ENCODE measurements at regions not wholly inside any gene's neighbourhood (a gene's known extent, or its start where the extent isn't known, plus 50 kb on each side); places are given as distances from the start of the nearest gene placed in this dataset.

DNA sequence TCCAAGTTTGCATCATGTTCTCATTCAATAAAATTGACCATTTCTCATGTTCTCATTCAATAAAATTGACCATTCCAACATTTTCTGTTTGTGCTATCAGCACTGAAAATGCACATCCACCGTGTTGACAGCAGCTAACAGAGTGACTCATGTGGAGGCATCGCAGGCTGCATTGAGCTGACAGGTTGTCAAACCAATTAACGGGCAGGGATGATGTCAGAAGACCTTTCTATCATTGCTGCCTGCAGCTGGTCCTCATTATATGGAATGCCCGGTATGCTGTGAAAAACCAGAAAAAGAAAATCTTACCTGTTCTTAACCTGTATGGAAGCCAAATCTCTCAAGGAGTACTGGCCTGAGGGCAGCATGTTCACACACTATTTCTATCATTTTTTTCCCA, 202.0 kb downstream of the SMIM20 start:
- peaks cover 3% of the 10 kb centered on the region for H3K4me1 Mint-ChIP-seq
- H3K27ac Mint-ChIP-seq: no peak overlapping the region
- peaks cover 5% of the 10 kb centered on the region for H3K9me3 ChIP-seq (ENCODE audit: control insufficient read depth, low read length, poor library complexity, severe bottlenecking)
- DNase-seq (no peak), ATAC-seq (no peak)
- no peaks in the 10 kb centered on the region for H3K27me3 Mint-ChIP-seq
- H3K36me3 Mint-ChIP-seq (ENCODE audit: low read depth): no peaks in the 10 kb centered on the region
- no peak overlapping the region for H3K4me3 Mint-ChIP-seq

DNA sequence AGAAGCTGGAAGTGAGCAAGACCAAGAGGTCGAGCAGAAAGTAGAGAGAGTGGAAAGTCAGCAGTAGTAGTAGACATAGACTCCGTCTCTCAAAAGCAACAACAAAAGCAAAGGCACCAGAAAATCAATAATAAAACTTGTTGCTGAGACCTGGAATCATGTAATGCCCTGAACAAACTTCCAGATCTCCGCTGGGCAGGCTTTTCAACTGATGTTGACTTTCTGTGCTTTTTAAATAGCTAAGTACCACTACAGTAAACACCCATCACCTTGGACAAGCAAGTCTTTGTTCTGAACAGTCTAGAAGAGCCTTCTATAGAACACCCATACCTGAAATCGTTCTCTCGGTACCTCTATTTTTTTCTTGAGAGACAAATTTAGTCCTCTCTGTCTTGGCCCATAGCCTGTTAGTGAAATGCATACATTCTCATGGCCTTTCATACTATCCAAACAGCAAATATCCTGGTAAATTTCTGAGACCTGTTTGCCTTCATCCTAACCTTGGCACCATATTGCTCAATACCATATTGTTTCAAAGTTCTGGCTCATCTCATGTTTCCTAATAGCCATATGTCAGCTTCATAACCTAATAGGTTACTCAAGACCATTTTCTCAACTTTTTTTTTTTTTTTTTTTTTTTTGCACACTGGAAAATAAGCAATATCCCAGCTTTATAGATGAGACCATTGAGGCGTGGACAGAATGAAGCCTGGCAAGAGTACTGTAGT, 200.6 kb upstream of the RBPJ start:
- H3K36me3 Mint-ChIP-seq (ENCODE audit: low read depth): no peaks in the 10 kb centered on the region
- peaks cover 3% of the 10 kb centered on the region for H3K4me1 Mint-ChIP-seq
- ATAC-seq: no peak
- no peak overlapping the region for H3K4me3 Mint-ChIP-seq
- no peak for DNase-seq
- no peaks in the 10 kb centered on the region for H3K27me3 Mint-ChIP-seq
- no peak overlapping the region for H3K27ac Mint-ChIP-seq
- H3K9me3 ChIP-seq (ENCODE audit: control insufficient read depth, low read length, poor library complexity, severe bottlenecking): no peaks in the 10 kb centered on the region

GRCh38 chr4:26122690-26123089, 198.1 kb upstream of the RBPJ start:
- no peaks in the 10 kb centered on the region for H3K9me3 ChIP-seq (ENCODE audit: control insufficient read depth, low read length, poor library complexity, severe bottlenecking)
- DNase-seq: no peak
- H3K4me1 Mint-ChIP-seq: peaks cover 6% of the 10 kb centered on the region
- no peaks in the 10 kb centered on the region for H3K36me3 Mint-ChIP-seq (ENCODE audit: low read depth)
- H3K27me3 Mint-ChIP-seq: no peaks in the 10 kb centered on the region
- ATAC-seq: no peak
- H3K27ac Mint-ChIP-seq: no peak overlapping the region
- no peak overlapping the region for H3K4me3 Mint-ChIP-seq

DNA sequence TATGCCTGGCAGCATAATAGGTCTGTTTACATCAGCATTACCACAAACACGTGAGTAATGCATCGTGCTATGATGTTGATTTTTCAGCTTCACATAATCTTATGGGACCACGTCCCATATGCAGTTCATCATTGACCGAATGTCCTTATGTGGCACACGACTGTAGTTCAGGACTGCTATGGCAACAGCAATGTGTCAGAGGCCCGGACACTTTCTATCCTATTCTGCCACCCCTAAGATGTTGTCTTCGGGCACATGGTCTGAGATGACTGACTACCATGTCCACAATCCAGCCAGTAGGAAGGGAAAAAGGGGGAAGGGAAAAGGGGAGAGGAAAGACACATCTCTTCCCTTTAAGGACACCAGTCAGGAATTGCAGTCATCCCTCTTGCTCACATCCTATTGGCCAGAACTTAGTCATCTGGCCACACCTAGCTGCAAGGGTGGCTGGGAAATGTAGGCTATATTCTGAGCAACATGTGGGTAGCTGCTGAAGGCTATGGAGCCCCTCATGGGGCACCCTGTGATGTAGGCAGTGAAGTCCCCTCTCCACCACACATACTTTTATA, 196.0 kb upstream of the RBPJ start:
- no peaks in the 10 kb centered on the region for H3K9me3 ChIP-seq (ENCODE audit: control insufficient read depth, low read length, poor library complexity, severe bottlenecking)
- H3K4me1 Mint-ChIP-seq: peaks cover 6% of the 10 kb centered on the region

GRCh38 chr4:26126143-26126718, 194.6 kb upstream of the RBPJ start:
- no peaks in the 10 kb centered on the region for H3K9me3 ChIP-seq (ENCODE audit: control insufficient read depth, low read length, poor library complexity, severe bottlenecking)
- Mint-ChIP-seq H3K4me1 (peaks cover 11% of the 10 kb centered on the region), H3K4me3 (no peak overlapping the region), H3K27ac (peak overlapping the region; percentile 37), H3K36me3 (ENCODE audit: low read depth) (peaks cover 2% of the 10 kb centered on the region), H3K27me3 (no peaks in the 10 kb centered on the region)
- peak; percentile 19 for ATAC-seq
- DNase-seq: no peak

More for the DNA sequence above, 196.0 kb upstream of the RBPJ start:
- no peak overlapping the region for H3K27ac Mint-ChIP-seq
- no peak for DNase-seq
- H3K27me3 Mint-ChIP-seq: no peaks in the 10 kb centered on the region
- H3K36me3 Mint-ChIP-seq (ENCODE audit: low read depth): peaks cover 2% of the 10 kb centered on the region
- no peak for ATAC-seq
- H3K4me3 Mint-ChIP-seq: no peak overlapping the region

DNA sequence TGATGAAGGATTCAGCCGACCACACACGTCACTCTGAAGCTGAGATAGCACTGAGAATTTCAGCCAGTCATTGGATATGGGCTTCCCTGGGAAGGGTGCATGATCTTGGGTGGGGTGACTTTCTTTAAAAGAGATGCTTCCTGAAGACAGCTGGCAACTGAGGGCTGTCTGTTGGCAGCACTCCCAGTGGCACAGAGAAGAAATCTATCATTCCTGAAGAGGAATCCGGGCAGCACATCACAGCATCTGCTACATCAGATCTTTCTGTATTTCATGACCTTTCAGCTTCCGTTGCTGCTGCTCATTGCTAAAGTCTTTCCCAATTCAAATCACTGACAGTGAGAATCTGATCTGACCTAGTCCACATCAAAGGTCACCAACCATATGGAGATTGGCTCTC, 193.8 kb upstream of the RBPJ start:
- Mint-ChIP-seq H3K4me3 (no peak overlapping the region), H3K27ac (peak overlapping the region; percentile 37), H3K36me3 (ENCODE audit: low read depth) (peaks cover 2% of the 10 kb centered on the region), H3K27me3 (no peaks in the 10 kb centered on the region), H3K4me1 (peaks cover 14% of the 10 kb centered on the region)
- H3K9me3 ChIP-seq (ENCODE audit: control insufficient read depth, low read length, poor library complexity, severe bottlenecking): no peaks in the 10 kb centered on the region
- ATAC-seq: no peak
- DNase-seq: no peak

DNA sequence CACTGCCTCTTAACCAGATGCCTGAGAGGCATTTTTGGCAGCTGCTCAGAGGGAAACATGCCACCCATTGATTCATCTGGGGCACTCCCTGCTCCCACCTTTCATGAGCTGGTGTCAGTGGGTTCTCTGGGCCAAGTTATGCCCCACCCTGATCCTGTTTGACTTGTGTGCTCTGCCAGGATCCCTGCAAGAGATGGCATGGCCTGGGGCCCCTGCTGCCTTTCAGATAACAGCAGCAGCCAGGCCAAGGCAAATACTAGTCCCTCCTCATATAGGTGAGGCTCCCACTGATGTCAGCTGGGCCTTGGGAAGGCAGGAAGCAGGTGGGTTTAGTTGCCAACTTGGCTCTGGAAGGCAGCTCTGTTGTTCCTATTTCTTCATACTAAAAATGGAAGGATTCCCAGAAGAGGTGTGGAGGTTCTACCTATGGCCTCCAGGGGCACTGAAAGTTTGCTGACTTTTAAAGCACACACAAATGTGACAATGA, 192.9 kb upstream of the RBPJ start:
- peak overlapping the region; percentile 37 for H3K27ac Mint-ChIP-seq
- DNase-seq (no peak), ATAC-seq (no peak)
- no peak overlapping the region for H3K4me3 Mint-ChIP-seq
- H3K9me3 ChIP-seq (ENCODE audit: control insufficient read depth, low read length, poor library complexity, severe bottlenecking): no peaks in the 10 kb centered on the region
- no peaks in the 10 kb centered on the region for H3K27me3 Mint-ChIP-seq
- peaks cover 2% of the 10 kb centered on the region for H3K36me3 Mint-ChIP-seq (ENCODE audit: low read depth)
- peaks cover 21% of the 10 kb centered on the region for H3K4me1 Mint-ChIP-seq

GRCh38 chr4:26130173-26130572, 190.6 kb upstream of the RBPJ start:
- Mint-ChIP-seq H3K27ac (peak overlapping the region; percentile 87), H3K36me3 (ENCODE audit: low read depth) (peaks cover 2% of the 10 kb centered on the region), H3K4me3 (no peak overlapping the region), H3K27me3 (no peaks in the 10 kb centered on the region), H3K4me1 (peaks cover 26% of the 10 kb centered on the region)
- DNase-seq: no peak
- ATAC-seq: no peak
- no peaks in the 10 kb centered on the region for H3K9me3 ChIP-seq (ENCODE audit: control insufficient read depth, low read length, poor library complexity, severe bottlenecking)

GRCh38 chr4:26130841-26131432, 189.9 kb upstream of the RBPJ start:
- H3K4me1 Mint-ChIP-seq: peaks cover 26% of the 10 kb centered on the region
- DNase-seq (peak; percentile 16 to 49 (median 30)), ATAC-seq (peak; percentile 83)
- H3K27ac Mint-ChIP-seq: peak overlapping the region; percentile 87
- no peaks in the 10 kb centered on the region for H3K27me3 Mint-ChIP-seq
- no peaks in the 10 kb centered on the region for H3K9me3 ChIP-seq (ENCODE audit: control insufficient read depth, low read length, poor library complexity, severe bottlenecking)
- peak overlapping the region; percentile 72 for H3K4me3 Mint-ChIP-seq
- H3K36me3 Mint-ChIP-seq (ENCODE audit: low read depth): peaks cover 2% of the 10 kb centered on the region

DNA sequence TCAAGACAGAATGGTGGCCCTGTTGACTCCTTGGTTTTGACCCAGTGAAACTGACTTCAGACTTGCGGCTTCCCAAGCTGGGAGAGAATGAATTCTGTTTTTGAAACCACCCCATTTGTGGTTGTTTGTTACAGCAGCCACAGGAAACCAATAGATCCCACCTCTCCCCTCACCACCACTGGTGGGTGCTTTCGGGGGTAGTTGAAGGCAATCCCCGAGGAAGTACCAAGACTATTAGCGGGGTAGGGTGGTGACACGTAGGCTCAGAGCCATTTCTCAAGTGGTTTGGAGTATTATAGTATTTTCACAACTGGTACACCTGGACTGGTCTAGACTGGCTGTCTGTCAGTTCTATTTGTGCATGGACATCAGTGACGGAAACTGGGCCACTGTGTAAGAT, 189.1 kb upstream of the RBPJ start:
- peaks cover 23% of the 10 kb centered on the region for H3K4me1 Mint-ChIP-seq
- H3K9me3 ChIP-seq (ENCODE audit: control insufficient read depth, low read length, poor library complexity, severe bottlenecking): no peaks in the 10 kb centered on the region
- H3K27me3 Mint-ChIP-seq: no peaks in the 10 kb centered on the region
- peak; percentile 25 to 55 (median 42) for DNase-seq
- peaks cover 2% of the 10 kb centered on the region for H3K36me3 Mint-ChIP-seq (ENCODE audit: low read depth)
- H3K27ac Mint-ChIP-seq: peak overlapping the region; percentile 87
- H3K4me3 Mint-ChIP-seq: peak overlapping the region; percentile 72
- peak; percentile 78 for ATAC-seq

DNA sequence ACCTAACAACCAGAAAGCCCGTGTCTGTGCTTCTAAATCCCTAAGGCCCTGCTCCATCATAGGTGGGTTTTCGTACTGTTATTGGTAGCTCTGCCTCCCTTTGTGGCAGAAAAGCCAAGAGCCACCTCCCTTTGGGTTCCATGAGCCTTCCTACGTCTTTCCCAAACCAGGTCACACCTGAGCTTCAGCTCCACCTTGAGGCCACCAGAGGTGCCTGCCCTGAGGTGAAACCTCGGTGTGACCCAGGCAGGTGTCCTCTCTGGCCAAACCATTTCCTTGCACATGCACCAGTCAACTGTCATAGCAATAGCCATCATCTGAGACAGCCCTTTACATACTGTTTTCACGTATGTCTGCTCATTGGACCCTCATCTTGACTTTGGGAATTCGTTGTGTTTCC, 188.0 kb upstream of the RBPJ start:
- H3K27me3 Mint-ChIP-seq: no peaks in the 10 kb centered on the region
- peaks cover 2% of the 10 kb centered on the region for H3K36me3 Mint-ChIP-seq (ENCODE audit: low read depth)
- peak overlapping the region; percentile 87 for H3K27ac Mint-ChIP-seq
- peak overlapping the region; percentile 37 for H3K4me3 Mint-ChIP-seq
- no peaks in the 10 kb centered on the region for H3K9me3 ChIP-seq (ENCODE audit: control insufficient read depth, low read length, poor library complexity, severe bottlenecking)
- ATAC-seq: no peak
- H3K4me1 Mint-ChIP-seq: peaks cover 23% of the 10 kb centered on the region
- DNase-seq: no peak

GRCh38 chr4:26133840-26134239, 187.0 kb upstream of the RBPJ start:
- H3K27ac Mint-ChIP-seq: peak overlapping the region; percentile 87
- no peak for DNase-seq
- no peak for ATAC-seq
- no peaks in the 10 kb centered on the region for H3K27me3 Mint-ChIP-seq
- no peak overlapping the region for H3K4me3 Mint-ChIP-seq
- peaks cover under 1% of the 10 kb centered on the region for H3K36me3 Mint-ChIP-seq (ENCODE audit: low read depth)
- no peaks in the 10 kb centered on the region for H3K9me3 ChIP-seq (ENCODE audit: control insufficient read depth, low read length, poor library complexity, severe bottlenecking)
- peaks cover 25% of the 10 kb centered on the region for H3K4me1 Mint-ChIP-seq

- ATAC-seq (no peak), DNase-seq (no peak)
- H3K4me3 Mint-ChIP-seq: no peak overlapping the region
- no peaks in the 10 kb centered on the region for H3K36me3 Mint-ChIP-seq (ENCODE audit: low read depth)
- H3K27me3 Mint-ChIP-seq: no peaks in the 10 kb centered on the region
- H3K9me3 ChIP-seq (ENCODE audit: control insufficient read depth, low read length, poor library complexity, severe bottlenecking): no peaks in the 10 kb centered on the region
- H3K4me1 Mint-ChIP-seq: peaks cover 24% of the 10 kb centered on the region
- no peak overlapping the region for H3K27ac Mint-ChIP-seq
Measured at GRCh38 chr4:26135331-26135730, 185.5 kb upstream of the RBPJ start.
